Psoas muscle (tissue), 7 donors: ENCODE measurements at regions not wholly inside any gene's neighbourhood (a gene's known extent, or its start where the extent isn't known, plus 50 kb on each side); places are given as distances from the start of the nearest gene placed in this dataset.

Experiments used
- ATAC-seq, 4 donors: fragments of 200-7000 bp; cut with Tn5 transposase; one replicate each; pipeline ENCODE4 v1.9.1; 2020; ENCODE audit warnings: moderate library complexity in 3 of 4, mild to moderate bottlenecking in 2 of 4
- DNase-seq, 2 donors: peaks; one replicate each; pipeline ENCODE4 v3.0.0-alpha.2; 2020
- H3K27ac ChIP-seq: fragments of 200-600 bp; one replicate; pipeline ENCODE4 v1.8.0; 2022
- H3K27me3 ChIP-seq, 3 donors: fragments of 200-600 bp in 1 of 3; one replicate each; pipeline versions ENCODE4 v1.6.1 to v1.8.0; 2013 to 2022; ENCODE audit warnings: low read length in 2 of 3, mild to moderate bottlenecking in 2 of 3, moderate library complexity in 1 of 3; ENCODE audit not compliant: insufficient read depth in 3 of 3
- H3K36me3 ChIP-seq, 2 donors: fragments of 200-600 bp in 1 of 2; one replicate each; pipeline versions ENCODE4 v1.6.1 to v1.8.0; 2013 to 2022; ENCODE audit warnings: low read depth in 1 of 2, mild to moderate bottlenecking in 1 of 2, moderate library complexity in 1 of 2; ENCODE audit not compliant: insufficient read depth in 1 of 2
- H3K4me1 ChIP-seq: fragments of 200-600 bp; one replicate; pipeline ENCODE4 v1.8.0; 2022
- H3K4me3 ChIP-seq: fragments of 200-600 bp; one replicate; pipeline ENCODE4 v1.8.0; 2022; ENCODE audit warnings: mild to moderate bottlenecking
- H3K9me3 ChIP-seq: fragments of 200-600 bp; one replicate; pipeline ENCODE4 v1.8.0; 2022
- WGBS, 3 donors: extraction: QIAGEN DNeasy Blood & Tissue Kit; methylation state at CpG; one replicate each; pipeline versions ENCODE4 v1.1.6 to v1.1.7; 2013; 5-methylcytosine and 5-hydroxymethylcytosine counted together
- intact Hi-C, 2 donors: fragments of 100-400 bp; cut with DNase I; formaldehyde crosslinking; loops; one replicate each; pipeline versions ENCODE4 v1.11.0 to v1.14.2; 2022
- TF ChIP-seq, protein P1 (sequence below): fragments of 200-600 bp; IDR thresholded peaks from one replicate; pipeline ENCODE4 v1.8.0; 2022; ENCODE audit warnings: antibody characterized with exemption
- donor health status: healthy with polysubstance abuse.
- donor health status: DM: no; HTN: no; CAD: no; lungs with moderate emphysema.
- donor health status: Bipolar disorder and iron deficiency.
- donor health status: healthy.
- donor health status: DM: yes; HTN: yes; CAD: no.
- donor health status: DM: no; HTN: no; CAD: no.
- donor health status: DM: yes; HTN: yes; CAD: no.

DNA sequence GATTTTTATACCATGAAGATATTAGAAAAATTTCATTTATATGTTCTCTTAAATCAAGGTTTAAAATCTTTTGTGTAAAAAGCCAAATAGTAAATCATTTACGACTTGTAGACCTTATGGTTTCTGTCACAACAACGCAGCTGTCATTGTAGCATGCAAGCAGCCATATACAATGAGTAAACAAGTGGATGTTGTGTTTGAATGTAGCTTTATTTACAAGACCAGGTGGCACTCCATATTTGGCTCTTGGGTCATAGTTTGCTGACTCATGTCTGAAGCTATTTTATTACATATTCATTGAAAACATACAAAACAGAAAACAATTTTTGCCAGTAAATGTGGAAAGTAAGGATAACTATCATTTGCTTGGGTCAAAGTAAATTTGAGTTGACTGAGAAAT lies 930.8 kb downstream of the SLITRK5 start:
- no peak for DNase-seq
- no peak overlapping the region for H3K4me3 ChIP-seq
- intact Hi-C loops = no loop called here
- H3K4me1 ChIP-seq = no peaks in the 10 kb centered on the region
- ATAC-seq = no peak
- no peaks in the 10 kb centered on the region for H3K27me3 ChIP-seq
- WGBS, 3 donors = 54 to 57% (median 55%) methylated on average over 2 of the region's 2 CpGs
- TF ChIP-seq, protein P1, sequence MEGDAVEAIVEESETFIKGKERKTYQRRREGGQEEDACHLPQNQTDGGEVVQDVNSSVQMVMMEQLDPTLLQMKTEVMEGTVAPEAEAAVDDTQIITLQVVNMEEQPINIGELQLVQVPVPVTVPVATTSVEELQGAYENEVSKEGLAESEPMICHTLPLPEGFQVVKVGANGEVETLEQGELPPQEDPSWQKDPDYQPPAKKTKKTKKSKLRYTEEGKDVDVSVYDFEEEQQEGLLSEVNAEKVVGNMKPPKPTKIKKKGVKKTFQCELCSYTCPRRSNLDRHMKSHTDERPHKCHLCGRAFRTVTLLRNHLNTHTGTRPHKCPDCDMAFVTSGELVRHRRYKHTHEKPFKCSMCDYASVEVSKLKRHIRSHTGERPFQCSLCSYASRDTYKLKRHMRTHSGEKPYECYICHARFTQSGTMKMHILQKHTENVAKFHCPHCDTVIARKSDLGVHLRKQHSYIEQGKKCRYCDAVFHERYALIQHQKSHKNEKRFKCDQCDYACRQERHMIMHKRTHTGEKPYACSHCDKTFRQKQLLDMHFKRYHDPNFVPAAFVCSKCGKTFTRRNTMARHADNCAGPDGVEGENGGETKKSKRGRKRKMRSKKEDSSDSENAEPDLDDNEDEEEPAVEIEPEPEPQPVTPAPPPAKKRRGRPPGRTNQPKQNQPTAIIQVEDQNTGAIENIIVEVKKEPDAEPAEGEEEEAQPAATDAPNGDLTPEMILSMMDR = no peak
- no peaks in the 10 kb centered on the region for H3K36me3 ChIP-seq
- H3K9me3 ChIP-seq = no peaks in the 10 kb centered on the region
- no peak overlapping the region for H3K27ac ChIP-seq

DNA sequence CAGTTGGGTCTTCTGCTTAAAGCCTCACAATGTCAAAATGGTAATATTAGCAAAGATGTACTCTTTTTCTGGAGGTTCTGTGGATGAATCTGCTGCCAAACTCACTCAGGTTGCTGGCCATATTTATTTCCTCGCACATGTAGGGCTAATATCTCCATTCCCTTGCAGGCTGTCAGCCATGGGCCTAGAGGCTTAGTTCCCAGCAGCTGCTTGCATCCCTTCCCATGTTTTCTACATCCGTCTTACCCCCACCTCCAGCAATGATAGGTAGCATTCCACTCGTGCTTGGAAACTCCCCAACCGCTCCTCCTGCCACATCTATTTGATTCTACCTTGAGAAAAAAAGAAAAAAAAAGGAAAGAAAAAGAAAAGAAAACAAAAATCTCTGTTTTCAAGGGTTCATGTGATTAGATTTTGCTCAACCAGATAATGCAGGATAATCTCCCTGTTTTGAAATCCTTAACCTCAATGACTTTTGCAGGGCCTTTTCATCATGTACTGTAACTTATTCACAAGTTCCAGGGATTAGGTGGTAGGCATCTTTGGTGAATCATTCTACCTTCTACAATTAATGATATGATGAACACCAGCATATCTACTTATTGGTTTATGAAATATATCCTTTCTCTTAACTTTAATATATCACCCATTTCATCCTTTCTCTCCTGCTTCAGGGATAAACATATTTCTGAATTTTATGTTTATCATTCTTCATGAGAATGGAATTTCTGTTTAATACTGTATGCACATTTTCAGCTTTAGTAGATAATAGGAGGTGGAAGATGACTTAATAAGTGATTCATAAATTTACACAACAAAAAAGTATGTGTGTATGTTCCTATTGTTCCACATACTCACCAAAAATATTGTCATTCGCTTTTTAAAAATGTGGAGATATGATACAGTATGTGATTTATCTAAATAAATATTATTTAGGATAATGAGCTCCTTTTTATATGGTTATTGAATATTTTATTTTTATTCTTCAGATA lies 931.9 kb downstream of the SLITRK5 start:
- TF ChIP-seq, protein P1 = no peak
- H3K27me3 ChIP-seq = no peaks in the 10 kb centered on the region
- no peaks in the 10 kb centered on the region for H3K9me3 ChIP-seq
- intact Hi-C loops = no loop called here
- WGBS, 3 donors = 64 to 71% (median 65%) methylated on average over 5 of the region's 5 CpGs
- no peaks in the 10 kb centered on the region for H3K36me3 ChIP-seq
- ATAC-seq (no peak), DNase-seq (no peak)
- no peak overlapping the region for H3K27ac ChIP-seq
- no peak overlapping the region for H3K4me3 ChIP-seq
- no peaks in the 10 kb centered on the region for H3K4me1 ChIP-seq

DNA sequence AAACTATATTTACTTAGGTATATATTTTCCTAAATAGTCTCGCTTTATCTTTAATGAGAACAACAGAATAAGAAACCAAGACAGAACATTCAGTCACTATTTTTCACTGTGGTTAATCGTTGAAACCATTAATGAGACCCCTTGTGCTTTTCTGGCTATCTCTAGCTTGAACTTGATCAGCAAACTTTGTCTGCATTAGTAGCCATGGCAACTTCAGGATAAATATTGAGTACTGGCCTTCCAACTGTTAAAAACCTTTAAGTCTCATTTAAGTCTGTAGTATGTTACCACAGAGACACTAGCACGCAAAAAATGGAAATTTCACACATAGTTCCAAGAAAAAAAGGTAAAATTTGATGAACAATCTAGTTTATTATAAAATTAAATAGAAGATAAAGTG lies 946.0 kb downstream of the SLITRK5 start:
- Histone ChIP-seq H3K4me3 (no peak overlapping the region), H3K27ac (no peak overlapping the region), H3K27me3 (no peaks in the 10 kb centered on the region), H3K9me3 (no peaks in the 10 kb centered on the region), H3K4me1 (no peaks in the 10 kb centered on the region), H3K36me3 (no peaks in the 10 kb centered on the region)
- ATAC-seq = no peak
- intact Hi-C loops = no loop called here
- TF ChIP-seq, protein P1 = no peak
- WGBS, 3 donors = 46 to 55% (median 48%) methylated on average over 3 of the region's 3 CpGs
- DNase-seq = no peak

DNA sequence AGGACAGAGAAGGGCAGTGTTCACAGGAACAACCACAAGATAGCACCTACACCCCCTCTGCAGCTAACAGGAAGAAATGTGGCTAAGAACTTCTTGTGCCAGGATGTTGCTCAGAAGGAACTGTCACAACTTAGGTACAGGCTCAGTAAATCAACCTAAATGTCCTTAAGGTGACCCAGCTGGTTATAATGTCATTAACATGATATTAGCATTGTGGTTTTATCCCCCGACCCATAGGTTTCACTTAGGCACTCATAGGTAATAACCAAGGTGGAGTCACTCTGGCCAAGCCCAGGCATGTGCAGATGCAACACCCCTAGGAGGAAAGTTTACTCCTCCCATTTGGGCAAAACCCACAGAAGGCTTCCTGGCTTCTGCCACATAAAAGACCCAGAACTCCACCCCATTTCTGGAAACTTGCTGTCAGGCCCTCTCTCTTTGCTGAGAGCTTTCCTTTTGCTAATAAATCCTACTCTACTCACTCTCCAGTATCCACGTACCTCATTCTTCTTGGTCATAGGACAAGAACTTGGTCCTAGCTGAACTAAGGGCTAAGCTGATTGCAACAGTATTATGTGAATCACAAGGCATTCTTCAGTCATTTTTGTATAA lies 951.3 kb downstream of the SLITRK5 start:
- WGBS, 3 donors = 77 to 93% (median 89%) methylated on average over 2 of the region's 2 CpGs
- intact Hi-C loops = no loop called here
- TF ChIP-seq, protein P1 = no peak
- Histone ChIP-seq H3K27me3 (no peaks in the 10 kb centered on the region), H3K36me3 (no peaks in the 10 kb centered on the region), H3K27ac (no peak overlapping the region), H3K4me3 (no peak overlapping the region), H3K9me3 (no peaks in the 10 kb centered on the region), H3K4me1 (no peaks in the 10 kb centered on the region)
- ATAC-seq (no peak), DNase-seq (no peak)
